Superior temporal gyrus (tissue), 1 donor: ENCODE measurements at regions not wholly inside any gene's neighbourhood (a gene's known extent, or its start where the extent isn't known, plus 50 kb on each side); places are given as distances from the start of the nearest gene placed in this dataset.
"Not testable (repeated sequence)": the region's sequence is repeated elsewhere in the genome, so short reads cannot be mapped to it uniquely, and the experiment has no call there.

ENCODE experiments used
- DNase-seq: peaks from one replicate; pipeline ENCODE4 v3.0.0-alpha.2; 2016; ENCODE audit errors: extremely low spot score

- DNase-seq = no peak
Measured at GRCh38 chr7:91398341-91398740, 134.1 kb downstream of the FZD1 start.

GRCh38 chr7:91405092-91405788 lies 141.0 kb downstream of the FZD1 start:
- DNase-seq = no peak

- DNase-seq = not testable (repeated sequence)
Measured at GRCh38 chr7:91405873-91406272, 141.6 kb downstream of the FZD1 start.

GRCh38 chr7:91407942-91408341 lies 143.7 kb downstream of the FZD1 start:
- DNase-seq = no peak

GRCh38 chr7:91408388-91409154 lies 144.3 kb downstream of the FZD1 start:
- DNase-seq = no peak

- no peak for DNase-seq
Measured at GRCh38 chr7:91411060-91411459, 146.8 kb downstream of the FZD1 start.

GRCh38 chr7:91412298-91412697 lies 148.1 kb downstream of the FZD1 start:
- no peak for DNase-seq

GRCh38 chr7:91414734-91415133 lies 150.5 kb downstream of the FZD1 start:
- DNase-seq = no peak

- DNase-seq = no peak
Measured at GRCh38 chr7:91416155-91416865, 152.1 kb downstream of the FZD1 start.

- DNase-seq = no peak
Measured at GRCh38 chr7:91420606-91421005, 156.4 kb downstream of the FZD1 start.

GRCh38 chr7:91421018-91421417 lies 156.8 kb downstream of the FZD1 start:
- DNase-seq = no peak

GRCh38 chr7:91424371-91424770 lies 160.1 kb downstream of the FZD1 start:
- DNase-seq = no peak

GRCh38 chr7:91425149-91425548 lies 160.9 kb downstream of the FZD1 start:
- DNase-seq = no peak

- DNase-seq = no peak
Measured at GRCh38 chr7:91427051-91427450, 162.8 kb downstream of the FZD1 start.

GRCh38 chr7:91431601-91432000 lies 167.4 kb downstream of the FZD1 start:
- no peak for DNase-seq

- DNase-seq = no peak
Measured at GRCh38 chr7:91434836-91435235, 170.6 kb downstream of the FZD1 start.

GRCh38 chr7:91435381-91436059 lies 171.3 kb downstream of the FZD1 start:
- DNase-seq = no peak

- DNase-seq = no peak
Measured at GRCh38 chr7:91436655-91437054, 172.4 kb downstream of the FZD1 start.

- DNase-seq = not testable (repeated sequence)
Measured at GRCh38 chr7:91440198-91440597, 176.0 kb downstream of the FZD1 start.

GRCh38 chr7:91443862-91444261 lies 179.6 kb downstream of the FZD1 start:
- DNase-seq = no peak

GRCh38 chr7:91446819-91447218 lies 182.6 kb downstream of the FZD1 start:
- no peak for DNase-seq

GRCh38 chr7:91455411-91455810 lies 191.2 kb downstream of the FZD1 start:
- DNase-seq = no peak
